ENCODE measurements at regions not wholly inside any gene's neighbourhood (a gene's known extent, or its start where the extent isn't known, plus 50 kb on each side); places are given as distances from the start of the nearest gene placed in this dataset.

DNA sequence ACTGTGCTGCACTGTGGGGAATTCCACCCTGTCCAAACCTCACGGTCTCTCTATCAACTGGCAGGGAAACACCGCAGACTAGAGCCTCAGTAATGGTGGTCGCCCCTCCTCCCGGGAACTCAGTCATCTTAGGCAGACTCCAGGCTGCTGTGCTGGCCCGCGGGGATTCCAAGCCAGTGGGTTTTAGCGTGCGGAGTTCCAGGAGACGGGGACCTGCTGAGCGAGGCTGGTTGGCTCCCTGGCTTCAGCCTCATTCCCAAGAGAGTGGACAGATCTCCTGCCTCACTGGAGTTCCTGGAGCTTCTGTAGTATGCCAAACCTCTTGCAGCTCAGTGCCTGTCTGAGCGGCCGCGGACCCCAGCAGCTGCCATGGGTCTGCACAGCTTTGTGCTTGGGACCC is 455.6 kb downstream of the CCDC91 start:
- TF ChIP-seq, protein P1, sequence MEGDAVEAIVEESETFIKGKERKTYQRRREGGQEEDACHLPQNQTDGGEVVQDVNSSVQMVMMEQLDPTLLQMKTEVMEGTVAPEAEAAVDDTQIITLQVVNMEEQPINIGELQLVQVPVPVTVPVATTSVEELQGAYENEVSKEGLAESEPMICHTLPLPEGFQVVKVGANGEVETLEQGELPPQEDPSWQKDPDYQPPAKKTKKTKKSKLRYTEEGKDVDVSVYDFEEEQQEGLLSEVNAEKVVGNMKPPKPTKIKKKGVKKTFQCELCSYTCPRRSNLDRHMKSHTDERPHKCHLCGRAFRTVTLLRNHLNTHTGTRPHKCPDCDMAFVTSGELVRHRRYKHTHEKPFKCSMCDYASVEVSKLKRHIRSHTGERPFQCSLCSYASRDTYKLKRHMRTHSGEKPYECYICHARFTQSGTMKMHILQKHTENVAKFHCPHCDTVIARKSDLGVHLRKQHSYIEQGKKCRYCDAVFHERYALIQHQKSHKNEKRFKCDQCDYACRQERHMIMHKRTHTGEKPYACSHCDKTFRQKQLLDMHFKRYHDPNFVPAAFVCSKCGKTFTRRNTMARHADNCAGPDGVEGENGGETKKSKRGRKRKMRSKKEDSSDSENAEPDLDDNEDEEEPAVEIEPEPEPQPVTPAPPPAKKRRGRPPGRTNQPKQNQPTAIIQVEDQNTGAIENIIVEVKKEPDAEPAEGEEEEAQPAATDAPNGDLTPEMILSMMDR (IDR thresholded peaks at IDR 0.05; ENCODE audit: low read length): no peak
- no peak for TF ChIP-seq EZH2 (IDR thresholded peaks at IDR 0.05; ENCODE audit: borderline replicate concordance, low read length)
